ENCODE measurements at regions not wholly inside any gene's neighbourhood (a gene's known extent, or its start where the extent isn't known, plus 50 kb on each side); places are given as distances from the start of the nearest gene placed in this dataset.
"Not testable (repeated sequence)": the region's sequence is repeated elsewhere in the genome, so short reads cannot be mapped to it uniquely, and the experiment has no call there.

DNA sequence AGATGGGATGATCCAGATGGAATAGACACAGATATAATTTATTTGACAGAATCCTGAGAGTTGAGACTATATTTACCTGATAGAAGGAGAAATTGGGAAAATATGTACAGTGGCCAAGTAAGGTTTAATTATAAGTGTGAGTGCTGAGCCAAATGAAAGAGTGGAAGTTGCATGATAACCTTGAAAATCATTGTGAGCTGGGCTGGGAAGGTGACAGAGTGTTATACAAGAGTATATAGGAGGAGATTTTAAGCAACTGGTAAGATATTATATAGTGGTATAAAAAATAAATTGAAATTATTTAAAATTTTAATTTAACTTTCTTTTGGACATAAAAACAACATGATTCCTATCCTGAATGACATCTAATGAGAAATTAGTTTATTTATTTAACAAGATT, 340.8 kb downstream of the NUP35 start:
- DNase-seq = no peak

DNA sequence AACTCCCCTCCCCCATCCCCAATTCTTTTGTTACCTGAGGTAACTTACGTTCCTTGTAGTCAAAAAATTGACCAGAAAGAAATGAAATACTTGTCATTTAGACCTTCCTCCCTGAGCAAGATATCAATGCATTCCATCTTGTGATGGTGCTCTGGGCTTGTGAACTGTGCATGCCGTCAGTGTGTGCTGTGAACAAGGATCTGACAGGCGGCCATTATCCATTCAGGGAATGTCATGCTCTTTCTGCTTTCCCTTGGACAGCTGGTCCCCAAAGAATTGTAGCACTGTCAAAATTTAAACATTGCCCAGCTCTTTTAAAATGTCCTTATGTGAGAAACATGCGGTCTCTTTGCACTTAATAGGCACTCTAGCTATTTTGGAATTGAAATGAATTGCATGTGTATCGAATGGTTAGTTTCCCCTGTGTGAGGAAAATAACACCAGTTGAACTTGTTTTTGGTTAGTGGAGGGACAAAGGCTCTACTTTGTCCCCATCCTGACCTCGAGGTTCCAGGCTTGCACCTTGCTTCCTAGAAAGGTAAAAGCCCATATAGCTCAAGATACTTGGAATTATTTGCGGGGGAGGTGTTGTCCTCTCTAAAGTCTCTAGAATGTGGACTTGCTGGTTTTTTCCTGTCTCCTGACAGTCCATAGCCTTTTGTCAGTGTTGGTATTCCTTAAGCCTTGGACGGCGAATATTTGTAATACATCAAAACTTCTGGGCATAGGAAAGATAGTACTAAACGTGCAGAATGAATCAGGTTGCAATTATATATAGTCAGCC, 350.9 kb downstream of the NUP35 start:
- no peak for DNase-seq

DNA sequence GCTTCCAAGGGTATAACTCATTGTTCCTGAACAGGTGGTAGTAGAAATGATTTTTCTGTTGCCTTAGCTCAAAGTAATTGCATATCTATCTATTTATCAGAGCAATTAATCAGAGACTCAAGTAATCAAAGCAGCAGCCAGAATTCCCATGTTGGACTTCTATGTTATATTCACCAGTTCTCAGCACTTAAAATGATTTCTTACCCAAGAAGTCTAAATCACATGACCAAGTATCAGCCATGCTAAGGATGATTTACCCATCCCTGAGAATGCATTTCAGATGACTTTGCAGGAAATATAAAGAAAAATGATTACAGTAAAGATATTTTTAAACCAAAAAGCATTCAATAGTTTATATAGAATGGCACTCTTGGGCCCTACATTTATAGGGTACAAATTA, 352.2 kb downstream of the NUP35 start:
- no peak for DNase-seq

DNA sequence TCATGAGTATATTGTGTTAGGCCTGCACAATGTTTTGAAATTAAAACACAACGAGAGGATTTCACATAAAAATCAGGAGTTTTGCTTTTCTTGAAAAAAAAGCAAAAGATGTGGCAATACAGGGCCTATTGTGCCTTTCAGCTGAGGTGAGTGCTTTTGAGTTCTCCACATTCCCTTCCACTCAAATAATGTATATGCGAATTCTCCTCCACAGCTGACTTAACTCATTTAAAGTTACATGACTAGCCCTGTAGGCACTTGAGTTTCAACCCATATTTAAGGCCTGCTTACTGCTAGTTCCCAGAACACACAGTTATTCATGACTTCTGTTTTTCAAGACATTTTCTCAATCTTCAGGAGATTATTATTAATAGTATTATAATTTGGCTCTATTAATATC, 353.1 kb downstream of the NUP35 start:
- no peak for DNase-seq

DNA sequence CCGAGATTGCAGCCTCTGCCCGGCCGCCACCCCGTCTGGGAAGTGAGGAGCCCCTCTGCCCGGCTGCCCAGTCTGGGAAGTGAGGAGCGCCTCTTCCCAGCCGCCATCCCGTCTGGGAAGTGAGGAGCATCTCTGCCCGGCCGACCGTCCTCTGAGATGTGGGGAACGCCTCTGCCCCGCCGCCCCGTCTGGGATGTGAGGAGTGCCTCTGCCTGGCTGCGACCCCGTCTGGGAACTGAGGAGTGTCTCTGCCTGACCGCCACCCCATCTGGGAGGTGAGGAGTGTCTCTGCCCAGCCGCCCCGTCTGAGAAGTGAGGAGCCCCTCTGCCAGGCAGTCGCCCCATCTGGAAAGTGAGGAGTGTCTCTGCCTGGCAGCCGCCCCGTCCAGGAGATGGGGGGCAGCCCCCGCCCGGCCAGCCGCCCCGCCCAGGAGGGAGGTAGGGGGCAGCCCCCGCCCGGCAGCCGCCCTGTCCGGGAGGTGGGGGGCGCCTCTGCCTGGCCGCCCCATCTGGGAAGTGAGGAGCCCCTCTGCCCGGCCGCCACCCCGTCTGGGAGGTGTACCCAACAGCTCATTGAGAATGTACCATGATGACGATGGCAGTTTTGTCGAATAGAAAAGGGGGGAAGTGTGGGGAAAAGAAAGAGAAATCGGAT, 354.8 kb downstream of the NUP35 start:
- not testable (repeated sequence) for DNase-seq

DNA sequence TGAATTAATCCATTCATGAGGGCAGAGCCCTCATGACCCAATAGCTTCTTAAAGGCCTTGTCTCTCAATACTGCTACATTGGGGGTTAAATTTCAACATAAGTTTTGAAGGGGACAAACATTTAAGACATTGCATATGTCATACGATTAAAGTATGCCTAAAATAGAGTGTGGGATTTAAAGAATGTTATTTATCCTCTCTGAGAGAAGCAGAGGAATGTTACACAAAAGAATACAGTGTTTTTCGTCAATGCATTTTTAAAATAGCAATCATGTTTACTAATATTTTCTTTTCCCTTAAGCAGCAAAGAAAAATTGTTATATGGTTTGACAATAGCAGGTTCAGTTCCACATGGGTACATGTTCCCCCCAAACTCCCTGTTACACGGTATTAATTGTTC, 363.1 kb downstream of the NUP35 start:
- DNase-seq = no peak

DNA sequence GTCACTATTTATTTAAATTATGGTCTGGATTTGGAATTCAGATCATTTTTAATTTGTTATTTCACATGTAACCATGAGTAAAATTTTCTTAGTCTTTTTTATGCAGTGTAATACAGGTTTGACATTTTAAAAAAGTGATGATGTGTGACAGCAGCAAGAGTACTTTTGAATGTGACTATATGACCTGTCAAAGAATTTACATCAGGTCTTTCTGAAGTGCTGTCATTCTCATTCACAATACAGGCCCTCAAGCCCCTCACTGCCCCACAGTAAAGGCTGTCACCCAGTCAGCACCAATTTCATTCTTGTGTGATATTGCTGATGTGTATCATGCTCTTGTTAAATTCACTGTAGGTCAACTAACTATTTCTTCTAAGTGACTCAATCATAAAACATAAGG, 364.2 kb downstream of the NUP35 start:
- DNase-seq = no peak

DNA sequence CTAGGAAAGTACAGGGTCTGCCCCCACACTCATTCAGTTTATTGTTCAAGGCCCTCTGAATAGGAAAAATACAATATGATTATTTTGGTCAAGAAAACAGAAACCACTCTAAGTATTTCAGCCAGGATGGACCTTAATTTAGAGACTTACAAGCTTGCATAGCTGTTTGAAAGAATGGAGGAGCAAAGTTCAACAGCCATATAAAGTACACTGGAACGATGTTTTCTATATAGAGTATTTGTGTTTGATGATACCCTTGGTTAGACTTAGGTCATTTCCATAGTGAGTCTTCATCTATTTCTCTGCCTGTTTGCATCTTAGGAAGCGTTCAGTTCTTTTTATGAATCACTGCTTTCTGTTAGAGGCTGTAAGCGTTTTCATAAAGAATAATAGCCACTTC, 366.2 kb downstream of the NUP35 start:
- DNase-seq = no peak

DNA sequence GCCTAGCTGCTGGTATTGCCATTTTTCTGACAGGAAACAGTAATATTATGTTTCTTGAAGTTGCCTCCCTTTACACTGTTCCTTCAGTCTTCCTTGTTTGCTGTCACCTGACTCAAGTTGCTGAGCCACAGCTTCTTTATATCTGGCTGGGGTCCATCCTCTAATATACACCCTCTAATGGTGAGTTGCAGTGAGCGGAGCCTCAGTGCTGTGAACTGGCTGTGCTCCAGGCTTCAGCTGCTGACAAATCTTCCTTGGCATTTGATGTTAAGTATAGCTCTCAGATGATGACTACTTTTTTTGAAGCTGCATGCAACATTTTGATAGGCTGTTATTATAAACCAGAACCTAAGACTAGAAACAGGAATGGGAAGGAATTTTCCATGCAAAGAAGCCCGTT, 366.7 kb downstream of the NUP35 start:
- DNase-seq = no peak

DNA sequence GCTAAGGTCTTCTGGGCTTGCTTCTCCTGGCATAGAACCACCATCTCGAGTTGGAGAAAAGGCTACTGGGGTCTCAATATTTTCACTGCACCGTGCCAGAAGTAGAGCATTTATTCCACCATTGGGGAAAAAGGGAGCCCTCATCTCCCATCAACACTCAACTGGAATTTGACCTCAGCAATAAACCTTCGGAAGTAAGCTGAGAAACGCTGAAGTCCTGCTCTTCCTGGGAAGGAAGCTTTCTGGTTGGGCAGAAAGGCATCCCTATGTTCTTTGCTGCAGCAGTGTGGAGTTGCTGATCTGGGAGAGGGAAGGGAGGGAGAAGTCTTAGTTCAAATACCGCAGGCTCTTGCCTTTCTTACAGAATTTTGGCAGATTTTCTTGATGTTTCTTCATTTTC, 368.8 kb downstream of the NUP35 start:
- no peak for DNase-seq

DNA sequence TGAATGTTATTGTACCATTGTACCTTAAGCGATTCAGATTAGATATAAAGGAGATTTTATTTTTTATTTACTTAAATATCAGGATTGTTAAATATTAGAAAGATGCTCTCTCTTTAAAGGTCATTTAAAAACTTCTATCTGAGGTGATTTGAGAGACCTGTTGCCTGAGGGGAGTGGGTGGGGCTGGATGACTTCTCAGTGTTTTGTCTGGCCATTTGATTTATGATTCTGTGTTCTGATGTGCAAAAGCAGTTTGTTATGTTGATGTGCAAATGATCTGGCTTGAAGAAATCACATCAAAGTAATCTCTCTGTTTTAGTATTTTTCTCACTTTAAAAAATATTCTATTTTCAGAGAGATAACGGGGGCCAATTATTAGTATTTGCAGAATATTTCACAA, 370.8 kb downstream of the NUP35 start:
- DNase-seq = no peak

DNA sequence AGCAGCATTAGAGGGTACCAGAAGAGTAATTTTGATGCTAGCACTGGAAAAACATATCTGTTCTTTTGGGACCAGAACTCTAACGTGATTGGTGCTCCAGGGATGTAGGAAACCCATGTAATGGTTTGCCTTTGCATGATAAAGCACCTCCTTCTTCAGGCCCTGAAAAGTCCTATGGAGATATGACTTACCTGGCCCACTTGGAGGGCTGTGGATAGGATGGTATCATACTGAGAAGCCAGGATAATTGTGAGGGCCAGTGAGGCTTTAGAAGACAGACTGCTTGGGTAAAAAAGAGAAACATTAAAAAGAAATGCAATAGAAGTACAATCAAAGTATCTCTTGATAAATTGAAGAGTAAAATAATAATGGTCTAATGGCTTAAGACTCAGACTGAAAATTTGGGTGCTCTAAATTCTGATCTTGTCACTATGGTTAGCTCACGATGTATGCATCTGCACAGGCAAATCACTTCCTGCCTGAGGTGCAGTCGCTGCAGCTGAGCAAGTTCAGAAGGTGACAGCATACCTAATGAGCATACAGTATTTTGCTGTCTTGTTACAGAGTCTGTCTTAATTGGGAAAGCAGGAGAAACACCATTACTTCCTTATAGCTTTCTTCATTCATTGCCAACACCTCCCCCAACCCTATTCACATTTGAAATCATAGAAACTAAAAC, 371.5 kb downstream of the NUP35 start:
- no peak for DNase-seq

DNA sequence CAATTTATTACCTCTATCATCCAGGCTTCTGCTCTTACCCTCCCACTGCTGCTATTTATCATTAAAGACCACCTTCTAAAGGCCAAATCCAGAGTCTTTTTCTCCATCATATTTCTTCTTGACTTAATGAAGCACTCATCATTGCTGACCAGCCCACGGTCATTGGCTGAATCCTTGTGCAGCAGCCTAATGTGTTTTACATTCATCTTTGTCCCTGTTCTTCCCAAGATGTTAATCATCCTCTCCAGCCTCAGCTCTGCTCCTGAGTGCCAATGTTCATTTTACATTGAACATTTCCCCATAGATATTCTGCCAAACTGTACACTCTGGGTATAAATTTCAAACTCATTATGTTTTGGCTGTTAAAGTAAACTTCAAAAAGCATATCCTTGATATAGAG, 373.6 kb downstream of the NUP35 start:
- DNase-seq = no peak

DNA sequence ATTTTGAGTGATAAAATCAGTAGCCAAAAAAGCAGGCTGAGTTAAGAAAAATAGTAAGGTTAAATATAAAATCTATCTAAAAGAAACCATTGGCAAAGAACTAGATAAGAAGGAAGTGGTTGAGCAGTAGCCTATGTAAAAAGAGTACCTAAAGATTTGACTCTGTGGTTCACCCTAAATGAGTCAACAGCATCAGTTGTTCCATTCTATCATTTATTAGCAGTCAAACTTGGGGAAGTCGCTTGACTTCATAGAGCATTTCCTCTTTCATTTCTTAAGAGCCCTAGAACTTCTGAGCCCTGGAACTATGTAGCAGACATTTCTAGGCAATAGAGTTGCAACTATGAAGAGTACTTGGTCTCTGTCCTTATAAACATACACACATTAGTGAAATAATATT, 381.7 kb downstream of the NUP35 start:
- DNase-seq = no peak

DNA sequence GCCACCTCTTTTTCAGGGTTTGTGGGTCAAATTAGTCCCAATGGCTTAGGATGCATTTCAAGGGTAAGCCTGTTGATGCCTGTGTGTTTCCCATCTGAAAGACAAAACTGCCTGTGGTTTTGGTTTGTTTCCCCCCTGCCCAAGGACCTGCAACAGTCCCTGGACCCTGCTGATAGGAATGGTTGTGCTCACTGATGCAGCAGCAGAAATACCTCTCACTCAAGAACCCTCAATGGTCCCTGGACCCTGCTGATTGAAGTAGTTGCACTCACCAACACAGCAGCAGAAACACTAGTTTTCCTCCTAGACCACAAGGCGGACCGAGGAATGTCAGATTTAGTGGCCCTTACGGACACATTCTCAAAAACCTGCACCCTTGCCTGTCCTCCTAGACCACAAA, 386.9 kb downstream of the NUP35 start:
- no peak for DNase-seq

DNA sequence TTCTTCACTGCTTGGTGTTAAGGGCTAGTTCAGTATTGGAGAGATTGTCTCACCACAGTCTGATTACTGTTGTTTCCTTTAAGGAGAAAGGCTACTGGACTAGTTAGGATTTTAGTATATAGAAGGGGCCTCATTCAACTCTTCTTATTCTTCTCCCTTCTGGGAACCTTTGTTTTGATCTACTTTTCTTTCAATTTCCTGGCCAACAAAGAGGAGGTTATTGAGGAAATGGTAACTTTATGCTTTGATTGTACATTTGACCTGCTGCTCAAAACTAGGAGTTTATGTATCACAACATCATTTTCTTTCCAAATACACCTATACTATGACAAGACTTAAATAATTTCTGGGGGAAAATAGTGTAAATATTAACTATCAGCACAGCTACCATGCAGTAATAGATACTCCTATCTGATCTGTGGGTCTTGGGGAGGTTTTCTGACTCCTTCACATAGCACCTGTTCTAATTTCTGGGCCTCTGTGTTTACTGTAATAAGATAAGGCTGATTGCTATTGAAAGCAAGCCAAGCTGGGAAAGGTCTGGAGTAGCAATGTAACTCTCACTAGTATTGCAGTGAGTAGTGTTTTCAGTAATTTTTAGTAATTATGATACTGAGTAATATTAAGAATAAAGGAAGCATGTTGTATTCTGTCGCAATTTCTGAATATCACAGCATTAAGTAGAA, 395.3 kb downstream of the NUP35 start:
- no peak for DNase-seq

DNA sequence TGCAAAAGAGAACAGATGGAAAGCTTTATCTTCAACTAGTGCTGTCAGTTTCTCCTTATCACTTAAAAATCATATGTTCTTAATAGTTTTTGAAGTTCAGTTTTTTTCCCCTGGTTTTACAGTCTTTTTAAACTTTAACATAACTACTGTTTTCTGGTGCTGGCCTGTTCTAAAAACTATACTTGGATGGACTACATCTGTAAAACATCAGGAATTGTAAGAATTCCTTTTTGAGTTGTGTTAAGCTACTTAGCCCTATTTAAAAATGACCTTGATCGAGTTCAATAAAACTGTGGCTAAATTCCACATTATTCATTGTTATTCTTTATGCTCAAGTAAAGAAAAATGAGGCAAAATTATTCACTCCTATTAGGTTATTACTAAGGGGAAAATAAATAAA, 397.7 kb downstream of the NUP35 start:
- no peak for DNase-seq

DNA sequence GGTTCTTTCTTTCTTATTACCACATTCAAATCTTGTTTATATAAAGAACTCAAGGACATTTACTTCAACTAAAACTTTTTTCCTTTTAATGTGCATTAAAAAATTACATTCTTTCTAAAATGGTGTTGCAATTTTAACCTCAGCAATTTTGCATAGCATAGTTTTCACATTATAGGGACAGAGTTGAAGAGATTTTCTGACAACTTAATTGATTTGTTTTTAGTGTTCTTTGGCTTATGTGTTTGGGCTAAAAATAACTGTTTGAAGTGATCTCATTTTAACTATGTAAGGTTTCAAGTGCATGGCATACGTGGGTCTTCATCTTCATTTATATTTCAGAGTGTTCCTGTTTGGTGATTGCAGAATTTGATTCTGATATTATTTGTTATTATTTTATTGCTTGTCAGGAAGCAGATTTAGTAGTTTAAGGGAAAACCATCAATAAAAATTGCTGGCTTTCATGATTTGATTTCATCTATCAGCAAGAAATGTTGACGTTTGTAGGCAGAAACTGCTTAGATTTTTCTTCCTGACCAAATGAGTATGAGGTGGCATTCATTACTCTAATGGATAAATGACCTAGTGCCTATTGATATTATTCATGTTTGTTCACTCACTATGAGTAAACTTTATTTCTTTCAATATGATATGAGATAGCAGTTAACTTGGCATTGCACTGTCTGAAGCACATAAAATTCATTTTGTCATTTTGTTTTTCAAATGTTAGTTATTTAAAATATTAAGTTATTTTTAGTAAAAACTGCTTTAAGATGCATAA, 398.4 kb downstream of the NUP35 start:
- no peak for DNase-seq

DNA sequence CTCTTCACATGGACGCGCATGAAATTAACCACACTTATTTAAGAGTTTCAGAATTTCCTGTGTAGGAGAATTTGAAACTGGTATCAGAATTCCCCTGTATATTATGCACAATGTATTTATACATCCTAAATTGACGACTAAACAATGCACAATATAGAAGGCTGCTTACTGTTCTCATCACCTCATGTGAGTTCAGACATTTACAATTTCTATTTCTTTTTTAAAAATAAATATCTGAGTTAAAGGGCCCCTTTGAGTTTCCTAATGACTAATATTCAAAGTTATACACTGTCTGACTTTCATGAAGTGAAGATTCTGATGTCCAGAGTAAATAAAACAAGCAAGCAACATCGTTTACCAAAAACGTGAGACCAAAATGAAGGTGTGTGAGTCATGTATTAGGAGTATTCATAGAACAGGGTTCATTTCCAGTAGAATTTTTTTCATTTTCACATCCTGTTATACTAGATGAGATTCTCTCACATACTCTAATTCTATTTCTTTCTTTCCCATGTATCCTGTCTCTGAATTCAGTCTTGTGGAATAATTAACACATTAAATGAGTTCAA, 406.2 kb downstream of the NUP35 start:
- DNase-seq = no peak

DNA sequence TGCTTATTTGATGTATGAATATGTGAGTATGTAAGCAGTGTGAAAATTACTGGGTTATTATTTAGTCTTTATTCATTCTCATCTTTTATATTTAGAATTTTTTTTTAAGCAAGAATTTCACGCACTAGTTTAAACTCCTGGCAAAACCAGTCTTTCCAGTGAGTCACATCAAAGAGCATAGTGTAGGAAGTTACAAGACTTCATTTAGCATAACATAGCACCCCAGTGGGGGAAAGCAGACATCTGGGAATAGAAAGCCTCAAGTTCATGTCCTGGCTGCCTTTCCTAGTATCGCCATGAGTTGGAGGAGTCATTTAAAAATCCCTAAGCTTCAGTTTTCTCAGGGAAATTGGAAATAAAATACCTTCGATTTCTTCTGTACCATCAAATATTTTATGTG, 408.3 kb downstream of the NUP35 start:
- DNase-seq = no peak

DNA sequence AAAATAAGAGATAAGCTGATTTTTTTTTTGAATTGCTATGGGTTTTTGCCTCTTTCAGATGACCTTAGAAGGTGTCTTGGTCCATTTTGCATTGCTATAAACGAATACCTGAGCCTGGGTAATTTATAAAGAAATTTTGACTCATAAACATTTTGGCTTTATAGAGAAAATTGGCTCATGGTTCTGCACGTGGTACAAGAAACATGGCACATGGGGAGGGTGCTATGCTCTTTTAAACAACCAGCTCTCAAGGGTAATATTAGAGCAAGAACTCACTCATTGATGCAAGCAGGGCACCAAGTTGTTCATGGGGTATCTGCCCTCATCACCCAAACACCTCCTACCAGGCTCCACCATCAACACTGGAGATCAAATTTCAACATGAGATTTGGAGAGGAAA, 408.8 kb downstream of the NUP35 start:
- no peak for DNase-seq

DNA sequence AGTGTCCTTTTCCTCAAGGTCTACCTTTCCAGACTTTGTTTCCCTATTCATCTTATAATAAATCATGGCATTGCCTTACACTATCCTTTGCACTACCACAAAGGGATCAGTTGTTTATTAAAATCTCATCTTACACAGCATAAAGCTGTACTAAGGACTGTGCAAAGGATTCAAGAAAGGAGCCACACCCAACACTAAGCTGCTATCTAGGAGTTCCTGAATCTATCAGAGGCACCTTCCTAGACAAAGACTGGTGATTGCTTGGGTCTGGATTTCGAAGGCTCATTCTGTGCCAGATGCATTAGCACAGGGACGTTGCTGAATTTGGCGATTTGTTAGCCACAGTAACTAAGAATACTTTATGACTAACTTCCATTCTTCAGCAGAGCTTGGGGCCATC, 412.0 kb downstream of the NUP35 start:
- no peak for DNase-seq

DNA sequence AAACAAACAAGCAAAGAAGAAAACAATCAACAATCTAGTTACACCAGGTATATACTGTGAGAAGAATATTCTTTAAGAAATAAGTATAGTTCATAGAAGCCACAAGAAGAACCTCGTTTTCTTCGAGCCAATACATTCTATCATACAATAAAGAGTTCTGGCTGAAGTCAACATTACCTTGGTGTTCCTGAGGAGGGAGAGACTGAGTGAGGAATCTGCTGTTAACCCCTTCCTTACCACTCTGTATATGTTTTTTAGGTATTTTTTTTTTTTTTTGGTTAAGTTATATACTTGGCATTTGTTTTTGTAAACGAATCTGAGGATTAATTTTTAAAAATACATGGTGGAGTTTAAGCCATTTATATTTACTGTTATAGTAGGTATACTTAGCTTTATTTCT, 412.5 kb downstream of the NUP35 start:
- DNase-seq = no peak

All from SHP77 treated with DMSO at 0.1 percent for 48 hours (cell line).